ENCODE measurements at regions not wholly inside any gene's neighbourhood (a gene's known extent, or its start where the extent isn't known, plus 50 kb on each side); places are given as distances from the start of the nearest gene placed in this dataset.

- DNase-seq (ENCODE audit: low spot score in 2 of 2): no peak
- Histone ChIP-seq H3K4me3 (no peak overlapping the region), H3K27ac (no peak overlapping the region), H3K27me3 (no peaks in the 10 kb centered on the region), H3K9me3 (no peaks in the 10 kb centered on the region), H3K4me1 (no peaks in the 10 kb centered on the region), H3K36me3 (no peaks in the 10 kb centered on the region)
- TF ChIP-seq CTCF (IDR thresholded peaks at IDR 0.05) (no peak), POLR2A (IDR thresholded peaks at IDR 0.05) (no peak), POLR2AphosphoS5 (IDR thresholded peaks at IDR 0.05) (no peak)
- intact Hi-C loops (cut with DNase I; ENCODE audit: low total_unique reads): no loop called here
These were observed 233.6 kb downstream of the STIM2 start for GRCh38 chr4:27094224-27094623.

- H3K27me3 ChIP-seq: no peaks in the 10 kb centered on the region
- no peak overlapping the region for H3K27ac ChIP-seq
- no peaks in the 10 kb centered on the region for H3K9me3 ChIP-seq
- H3K36me3 ChIP-seq: no peaks in the 10 kb centered on the region
- no peaks in the 10 kb centered on the region for H3K4me1 ChIP-seq
- no peak overlapping the region for H3K4me3 ChIP-seq
- peak in 1 of 2 donors; percentile 28 for DNase-seq (ENCODE audit: low spot score in 2 of 2)
- no peak for TF ChIP-seq POLR2A (IDR thresholded peaks at IDR 0.05)
- intact Hi-C loops (cut with DNase I; ENCODE audit: low total_unique reads): no loop called here
These were observed 234.1 kb downstream of the STIM2 start for GRCh38 chr4:27094783-27095182.

GRCh38 chr4:27096142-27096824 lies 235.6 kb downstream of the STIM2 start:
- H3K4me1 ChIP-seq: no peaks in the 10 kb centered on the region
- TF ChIP-seq CTCF (IDR thresholded peaks at IDR 0.05) (no peak), POLR2AphosphoS5 (IDR thresholded peaks at IDR 0.05) (no peak), POLR2A (IDR thresholded peaks at IDR 0.05) (no peak)
- no peaks in the 10 kb centered on the region for H3K36me3 ChIP-seq
- no peaks in the 10 kb centered on the region for H3K27me3 ChIP-seq
- H3K4me3 ChIP-seq: no peak overlapping the region
- no peak overlapping the region for H3K27ac ChIP-seq
- intact Hi-C loops (cut with DNase I; ENCODE audit: low total_unique reads): no loop called here
- no peaks in the 10 kb centered on the region for H3K9me3 ChIP-seq
- no peak for DNase-seq (ENCODE audit: low spot score in 2 of 2)

GRCh38 chr4:27098034-27098433 lies 237.4 kb downstream of the STIM2 start:
- DNase-seq (ENCODE audit: low spot score in 2 of 2): no peak
- no peaks in the 10 kb centered on the region for H3K4me1 ChIP-seq
- no peaks in the 10 kb centered on the region for H3K9me3 ChIP-seq
- peaks cover 0 to 5% of the 10 kb centered on the region in 2 donors for H3K27me3 ChIP-seq
- H3K27ac ChIP-seq: no peak overlapping the region
- no peak overlapping the region for H3K4me3 ChIP-seq
- TF ChIP-seq CTCF (IDR thresholded peaks at IDR 0.05): no peak
- no peak for TF ChIP-seq POLR2AphosphoS5 (IDR thresholded peaks at IDR 0.05)
- TF ChIP-seq POLR2A (IDR thresholded peaks at IDR 0.05): no peak
- H3K36me3 ChIP-seq: no peaks in the 10 kb centered on the region
- intact Hi-C loops (cut with DNase I; ENCODE audit: low total_unique reads): no loop called here

GRCh38 chr4:27100713-27101112 lies 240.1 kb downstream of the STIM2 start:
- no peaks in the 10 kb centered on the region for H3K9me3 ChIP-seq
- H3K36me3 ChIP-seq: no peaks in the 10 kb centered on the region
- H3K27me3 ChIP-seq: peaks cover 0 to 10% of the 10 kb centered on the region in 2 donors
- H3K4me3 ChIP-seq: no peak overlapping the region
- intact Hi-C loops (cut with DNase I; ENCODE audit: low total_unique reads): loop anchor here (5.0 kb wide), 1 partner anchor 807 kb away; no protein-coding TSS in a partner anchor
- TF ChIP-seq POLR2A (IDR thresholded peaks at IDR 0.05): no peak
- TF ChIP-seq POLR2AphosphoS5 (IDR thresholded peaks at IDR 0.05): no peak
- no peak for TF ChIP-seq CTCF (IDR thresholded peaks at IDR 0.05)
- no peak for DNase-seq (ENCODE audit: low spot score in 2 of 2)
- no peak overlapping the region for H3K27ac ChIP-seq
- H3K4me1 ChIP-seq: no peaks in the 10 kb centered on the region
